Left ventricle myocardium inferior (tissue), 1 donor: ENCODE measurements at regions not wholly inside any gene's neighbourhood (a gene's known extent, or its start where the extent isn't known, plus 50 kb on each side); places are given as distances from the start of the nearest gene placed in this dataset.

Experiments used
- DNase-seq: peaks from one replicate; pipeline ENCODE4 v3.0.0-alpha.2; 2020
- H3K27ac ChIP-seq: fragments of 200-600 bp; replicated peaks from 2 replicates; pipeline ENCODE4 v1.8.0; 2021
- H3K27me3 ChIP-seq: fragments of 200-600 bp; 2 replicates; pipeline ENCODE4 v1.8.0; 2021; ENCODE audit warnings: low read depth
- H3K36me3 ChIP-seq: fragments of 200-600 bp; 2 replicates; pipeline ENCODE4 v1.8.0; 2021
- H3K4me1 ChIP-seq: fragments of 200-600 bp; 2 replicates; pipeline ENCODE4 v1.8.0; 2021
- H3K4me3 ChIP-seq: fragments of 200-600 bp; 2 replicates; pipeline ENCODE4 v1.8.0; 2021; ENCODE audit warnings: mild to moderate bottlenecking, moderate library complexity
- H3K9me3 ChIP-seq: fragments of 200-600 bp; replicated peaks from 2 replicates; pipeline ENCODE4 v1.8.0; 2021
- CTCF ChIP-seq: fragments of 200-600 bp; IDR thresholded peaks from 2 replicates; pipeline ENCODE4 v1.8.0; 2021; ENCODE audit warnings: antibody characterized with exemption, mild to moderate bottlenecking, borderline replicate concordance
- intact Hi-C: fragments of 100-400 bp; cut with micrococcal nuclease; formaldehyde crosslinking; loops from one replicate; pipeline ENCODE4 v1.11.0; 2022
- donor health status: DM: no; HTN: yes; CAD: no; lungs with severe emphysema.

- H3K36me3 ChIP-seq: no peaks in the 10 kb centered on the region
- no peaks in the 10 kb centered on the region for H3K27me3 ChIP-seq
- no peak for DNase-seq
- H3K9me3 ChIP-seq: peaks cover 12% of the 10 kb centered on the region
- no peak overlapping the region for H3K4me3 ChIP-seq
- no peak for TF ChIP-seq CTCF
- no peak overlapping the region for H3K27ac ChIP-seq
- intact Hi-C loops: no loop called here
- H3K4me1 ChIP-seq: no peaks in the 10 kb centered on the region
These were observed 89.1 kb downstream of the MAIP1 start for GRCh38 chr2:200044453-200044852.

- no peak for DNase-seq
- intact Hi-C loops: no loop called here
- no peak for TF ChIP-seq CTCF
- H3K36me3 ChIP-seq: no peaks in the 10 kb centered on the region
- no peaks in the 10 kb centered on the region for H3K4me1 ChIP-seq
- peaks cover 12% of the 10 kb centered on the region for H3K9me3 ChIP-seq
- H3K4me3 ChIP-seq: no peak overlapping the region
- no peak overlapping the region for H3K27ac ChIP-seq
- no peaks in the 10 kb centered on the region for H3K27me3 ChIP-seq
These were observed 93.0 kb downstream of the MAIP1 start for GRCh38 chr2:200048421-200048820.

GRCh38 chr2:200049086-200049485, 93.7 kb downstream of the MAIP1 start:
- peaks cover 12% of the 10 kb centered on the region for H3K9me3 ChIP-seq
- intact Hi-C loops: no loop called here
- no peaks in the 10 kb centered on the region for H3K36me3 ChIP-seq
- TF ChIP-seq CTCF: no peak
- H3K4me3 ChIP-seq: no peak overlapping the region
- H3K27ac ChIP-seq: no peak overlapping the region
- H3K27me3 ChIP-seq: no peaks in the 10 kb centered on the region
- no peaks in the 10 kb centered on the region for H3K4me1 ChIP-seq
- no peak for DNase-seq

- Histone ChIP-seq H3K4me1 (no peaks in the 10 kb centered on the region), H3K36me3 (no peaks in the 10 kb centered on the region), H3K9me3 (peaks cover 4% of the 10 kb centered on the region), H3K27ac (no peak overlapping the region), H3K4me3 (no peak overlapping the region), H3K27me3 (no peaks in the 10 kb centered on the region)
- intact Hi-C loops: no loop called here
- DNase-seq: no peak
- no peak for TF ChIP-seq CTCF
These were observed 95.7 kb downstream of the MAIP1 start for GRCh38 chr2:200050921-200051610.

- Histone ChIP-seq H3K4me1 (no peaks in the 10 kb centered on the region), H3K9me3 (no peaks in the 10 kb centered on the region), H3K36me3 (no peaks in the 10 kb centered on the region), H3K27ac (no peak overlapping the region), H3K4me3 (no peak overlapping the region), H3K27me3 (no peaks in the 10 kb centered on the region)
- TF ChIP-seq CTCF: no peak
- no peak for DNase-seq
- intact Hi-C loops: no loop called here
These were observed 96.2 kb downstream of the MAIP1 start for GRCh38 chr2:200051611-200051945.
